ENCODE measurements at regions not wholly inside any gene's neighbourhood (a gene's known extent, or its start where the extent isn't known, plus 50 kb on each side); places are given as distances from the start of the nearest gene placed in this dataset.

DNA sequence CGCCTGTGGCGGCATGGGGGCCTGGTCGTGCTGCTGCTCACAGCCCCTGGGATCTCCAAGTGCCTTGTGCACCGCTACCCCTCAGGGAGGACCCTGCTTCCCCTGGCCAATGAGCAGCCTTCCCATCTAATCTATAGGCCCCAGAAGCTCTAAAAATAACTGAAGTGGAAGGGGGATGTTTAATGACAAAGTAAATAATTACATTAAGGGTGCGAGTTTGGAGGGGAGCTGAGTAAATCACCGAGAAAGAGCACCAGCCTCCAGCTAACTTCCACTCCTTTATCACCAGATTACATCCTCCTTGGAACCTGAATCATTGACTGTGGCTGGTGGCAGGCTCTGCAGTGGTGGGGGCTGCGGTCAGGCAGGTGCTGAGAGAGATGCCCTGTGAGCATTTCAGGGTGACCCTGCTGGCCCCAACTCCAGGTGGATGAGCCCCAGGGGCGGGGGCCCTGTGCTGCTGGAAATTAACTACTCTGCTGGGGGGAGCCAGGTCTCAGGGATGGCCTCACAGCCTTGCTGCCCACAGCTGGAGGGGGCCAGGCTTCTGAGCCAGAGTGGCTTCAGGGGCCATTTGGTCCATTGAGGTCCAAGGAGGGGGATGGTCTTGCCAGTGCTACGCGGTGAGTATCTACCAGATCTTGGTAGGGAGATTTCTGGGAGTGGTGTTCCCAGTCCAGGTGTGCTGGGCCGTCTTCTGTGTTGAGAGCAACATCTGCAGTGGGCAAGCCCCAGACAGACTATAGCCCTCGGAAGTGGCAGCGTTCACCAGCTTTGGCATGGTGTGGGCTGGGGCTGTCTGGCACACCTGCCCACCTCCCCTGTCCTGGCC lies 74.2 kb downstream of the GLI2 start:
- DNase-seq, result no peak

DNA sequence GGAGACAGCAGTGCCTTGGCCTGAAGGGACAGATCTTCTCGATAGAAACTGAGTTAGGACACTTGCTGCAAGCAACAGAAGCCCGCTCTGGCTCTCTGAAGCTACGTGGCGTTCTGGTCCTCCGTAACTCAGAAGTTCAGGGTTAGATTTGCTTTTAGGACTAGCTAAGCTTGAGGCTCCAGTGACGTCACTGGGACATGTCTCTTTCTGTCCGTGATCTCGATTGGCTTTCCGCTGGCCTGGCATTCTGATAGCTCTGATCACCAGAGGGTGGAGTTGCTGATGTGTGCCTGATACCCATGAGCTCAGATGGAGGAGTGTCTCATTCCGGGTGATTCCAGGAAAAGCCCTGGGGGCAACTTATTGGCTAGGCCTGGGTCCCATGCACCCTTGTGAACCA lies 75.0 kb downstream of the GLI2 start:
- no peak for DNase-seq

DNA sequence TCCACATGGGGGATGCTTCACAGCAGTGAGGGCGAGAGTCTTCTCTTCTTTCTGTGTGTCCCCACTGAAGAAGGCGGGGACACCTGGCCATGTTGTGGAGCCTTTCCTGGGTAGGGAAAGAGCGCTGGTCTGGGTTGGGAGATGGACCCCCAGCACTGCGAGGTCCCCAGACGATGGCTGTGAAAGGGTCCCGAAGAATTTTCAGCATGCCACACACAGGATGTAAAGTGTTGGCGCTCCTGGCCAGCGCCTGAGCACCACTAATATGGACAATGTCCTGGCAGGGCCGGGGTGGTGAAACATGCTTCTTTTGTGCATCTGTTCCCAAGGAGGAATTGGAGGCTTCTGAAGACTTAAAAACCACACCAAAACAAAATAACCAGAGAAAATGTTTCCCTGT lies 77.2 kb downstream of the GLI2 start:
- no peak for DNase-seq

DNA sequence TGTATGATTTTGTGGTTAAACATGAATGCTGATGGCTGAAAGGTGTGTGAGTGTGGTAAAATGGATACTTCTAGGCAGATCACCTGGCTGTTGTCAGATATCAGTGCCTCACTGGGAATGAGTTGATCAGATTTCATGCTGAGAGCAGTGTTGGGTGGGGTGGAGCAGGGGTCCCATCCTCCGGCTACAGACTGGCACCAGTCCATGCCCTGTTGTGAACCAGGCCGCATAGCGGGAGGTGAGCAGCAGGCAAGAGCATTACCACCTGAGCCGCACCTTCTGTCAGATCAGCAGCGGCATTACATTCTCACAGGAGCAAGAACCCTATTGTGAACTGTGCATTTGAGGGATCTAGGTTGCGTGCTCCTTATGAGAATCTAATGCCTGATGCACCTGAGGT lies 78.7 kb downstream of the GLI2 start:
- DNase-seq, result no peak

DNA sequence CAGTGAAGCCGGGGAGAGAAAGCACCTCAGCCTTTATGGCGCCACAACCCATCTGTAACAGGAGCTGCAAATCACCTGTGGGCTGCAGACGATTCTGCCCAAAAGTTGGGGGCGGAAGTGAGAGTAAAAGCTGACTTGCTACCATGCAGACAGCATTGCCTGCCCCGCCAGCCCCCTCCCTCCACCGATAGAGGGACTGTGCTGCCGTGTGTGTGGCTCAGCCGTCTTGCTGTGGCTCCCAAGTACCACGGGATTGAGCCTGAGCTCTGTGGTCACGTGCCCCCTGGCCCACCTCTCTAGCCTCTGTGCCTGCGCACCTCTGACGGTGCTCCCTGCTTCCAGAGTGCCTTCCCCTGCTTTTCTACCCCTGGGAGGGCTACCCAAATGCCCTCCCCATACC lies 79.6 kb downstream of the GLI2 start:
- no peak for DNase-seq

DNA sequence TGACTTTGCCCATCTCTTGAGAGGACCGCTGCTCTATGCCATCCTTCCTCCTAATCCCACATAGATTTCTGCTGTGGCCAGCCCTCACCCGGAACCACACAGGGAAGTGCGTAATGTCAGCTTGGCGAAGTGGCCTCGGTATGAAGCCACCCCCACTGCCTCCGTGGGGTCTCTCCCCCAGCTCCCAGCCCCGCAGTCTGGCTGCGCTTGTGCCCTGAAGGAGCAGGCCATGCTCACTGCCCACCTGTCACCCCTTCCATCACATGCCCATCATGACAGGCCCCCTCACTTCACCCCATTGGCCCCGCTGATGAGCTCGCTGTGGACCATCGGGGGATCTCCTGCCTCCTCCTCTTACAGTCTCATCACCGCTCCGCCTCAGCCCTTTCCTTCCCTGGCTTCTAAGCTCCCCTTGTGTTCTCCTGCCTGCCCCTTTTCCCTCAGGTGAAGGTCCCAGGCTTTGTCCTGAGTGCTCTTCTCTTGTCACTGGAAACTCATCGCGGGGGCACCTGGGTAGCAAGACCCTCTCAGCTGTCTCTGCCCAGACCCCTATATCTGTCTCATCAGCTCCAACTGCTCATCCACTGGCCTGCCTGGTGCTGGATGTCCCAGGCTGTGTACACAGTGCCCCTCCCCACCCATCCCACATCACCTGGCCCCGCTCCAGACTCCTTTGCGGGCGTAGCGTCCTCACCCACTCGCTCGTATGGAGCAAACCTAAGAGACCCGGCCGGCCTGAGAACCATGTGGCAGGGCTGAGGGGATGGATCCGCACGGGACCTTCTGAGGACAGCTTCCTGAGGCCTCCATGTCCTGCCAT lies 81.7 kb downstream of the GLI2 start:
- no peak for DNase-seq

DNA sequence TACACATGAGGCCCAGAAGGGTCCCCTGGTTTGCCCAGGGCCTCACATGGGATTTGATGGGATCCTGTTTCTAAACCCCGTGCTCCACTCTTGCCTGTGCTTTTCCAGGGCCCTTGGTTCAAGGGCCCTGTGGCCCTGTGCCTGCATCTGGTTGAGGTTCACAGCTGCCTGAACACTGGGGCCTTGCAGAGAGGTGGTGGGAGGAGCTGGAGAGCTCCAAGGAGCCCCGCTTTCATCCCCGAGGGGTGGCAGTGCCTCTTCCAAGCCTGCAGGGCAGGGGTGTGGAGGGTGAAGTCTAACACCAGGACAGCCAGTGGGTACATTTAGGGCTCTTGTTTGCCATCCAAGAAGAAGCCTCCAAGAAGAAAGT lies 82.3 kb downstream of the GLI2 start:
- DNase-seq, result no peak

DNA sequence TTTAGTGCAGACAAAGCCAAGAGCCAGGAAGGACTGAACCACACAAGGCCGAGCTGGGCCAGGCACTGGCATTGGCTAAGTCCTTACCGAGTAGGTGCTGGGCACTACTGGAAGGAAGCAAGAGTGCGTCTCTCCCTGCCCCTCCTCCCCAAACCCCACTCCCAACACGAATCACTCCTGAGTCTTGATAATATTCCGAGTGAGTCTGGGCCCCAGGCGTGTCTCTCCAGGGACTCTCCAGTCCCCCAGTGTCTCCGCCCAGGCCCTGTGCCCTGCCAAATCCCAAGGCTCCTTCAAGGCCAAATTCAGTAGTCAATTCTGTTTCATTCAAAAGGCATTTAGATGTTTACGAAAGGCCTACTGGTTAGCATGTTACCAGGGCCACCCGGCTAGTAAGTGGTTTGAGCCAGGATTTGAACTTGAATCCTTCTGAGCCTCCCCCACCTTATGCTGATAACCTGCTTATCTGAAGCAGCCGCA lies 82.8 kb downstream of the GLI2 start:
- DNase-seq, result no peak

DNA sequence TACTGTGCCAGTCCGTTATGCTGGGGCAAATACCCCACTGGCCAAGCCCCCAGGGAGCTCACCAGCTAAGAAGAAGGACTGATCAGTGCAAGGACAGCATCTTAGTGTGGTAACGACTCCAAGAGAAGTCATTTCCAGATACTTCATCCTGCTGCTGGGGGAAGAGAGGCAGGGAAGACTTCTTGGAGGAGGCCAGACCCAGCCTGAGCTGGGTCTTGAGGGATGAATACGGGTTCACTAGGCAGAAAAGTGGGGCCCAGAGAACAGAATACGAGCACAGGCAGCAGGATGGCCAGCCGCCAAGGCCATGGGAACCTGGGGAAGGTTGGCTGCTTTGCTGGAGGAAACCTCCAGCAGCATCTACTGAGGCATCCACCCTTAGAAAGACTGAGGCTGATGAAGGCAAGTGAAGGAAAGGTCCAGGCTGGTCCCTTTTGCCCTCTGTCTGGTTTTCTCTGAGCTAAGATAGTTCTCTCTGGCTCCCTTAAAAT lies 84.1 kb downstream of the GLI2 start:
- DNase-seq, result no peak

DNA sequence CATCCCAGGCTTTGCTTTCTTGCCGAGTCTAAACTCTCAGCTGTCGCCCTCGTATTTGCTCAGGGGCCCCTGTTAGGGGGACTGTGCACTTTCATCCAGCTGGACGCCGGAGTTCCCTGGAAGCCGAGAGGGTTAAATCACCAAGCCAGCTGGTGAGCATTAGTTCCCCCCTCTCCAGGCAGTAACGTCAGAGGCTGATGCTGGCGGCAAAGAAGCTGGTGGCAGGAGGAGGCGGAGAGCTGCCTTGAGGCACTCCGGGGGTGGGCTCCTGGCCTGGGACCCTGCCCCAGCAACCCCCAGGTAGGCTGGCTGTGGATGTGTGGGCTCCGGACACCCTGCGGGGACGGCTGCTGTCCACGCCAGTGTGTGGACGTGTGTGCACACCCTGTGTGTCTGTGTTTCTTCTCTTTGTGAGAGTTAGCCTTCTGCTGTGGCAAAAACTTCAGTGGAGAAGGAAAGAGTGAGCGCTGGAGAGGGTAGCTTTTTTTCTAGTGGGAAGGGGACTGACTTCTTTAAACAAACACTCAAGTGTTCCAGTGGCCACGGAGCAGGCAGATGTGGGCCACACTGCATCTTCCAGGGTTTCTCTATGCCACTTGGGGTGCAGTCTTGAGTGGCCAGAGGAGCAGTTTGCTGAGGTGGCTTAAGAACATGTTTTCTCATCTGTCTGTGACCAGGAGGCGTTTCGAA lies 84.7 kb downstream of the GLI2 start:
- DNase-seq, result peak; percentile 72

DNA sequence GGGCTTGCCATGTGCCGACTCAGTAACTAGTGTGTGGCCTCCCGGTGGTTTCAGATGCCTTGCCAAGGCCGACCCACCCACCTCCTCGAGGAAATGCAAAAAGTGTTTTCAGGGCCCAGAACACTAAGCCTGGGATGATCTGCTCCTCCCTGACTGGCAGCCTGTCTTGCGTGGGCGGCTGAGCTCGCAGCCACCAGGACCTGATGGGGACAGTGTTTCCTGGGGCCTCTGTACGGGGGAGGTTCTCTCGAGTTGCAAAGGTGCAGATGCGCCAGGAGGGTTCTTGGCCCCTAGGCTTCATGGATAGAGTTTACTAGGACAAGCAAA lies 85.2 kb downstream of the GLI2 start:
- DNase-seq, result no peak

DNA sequence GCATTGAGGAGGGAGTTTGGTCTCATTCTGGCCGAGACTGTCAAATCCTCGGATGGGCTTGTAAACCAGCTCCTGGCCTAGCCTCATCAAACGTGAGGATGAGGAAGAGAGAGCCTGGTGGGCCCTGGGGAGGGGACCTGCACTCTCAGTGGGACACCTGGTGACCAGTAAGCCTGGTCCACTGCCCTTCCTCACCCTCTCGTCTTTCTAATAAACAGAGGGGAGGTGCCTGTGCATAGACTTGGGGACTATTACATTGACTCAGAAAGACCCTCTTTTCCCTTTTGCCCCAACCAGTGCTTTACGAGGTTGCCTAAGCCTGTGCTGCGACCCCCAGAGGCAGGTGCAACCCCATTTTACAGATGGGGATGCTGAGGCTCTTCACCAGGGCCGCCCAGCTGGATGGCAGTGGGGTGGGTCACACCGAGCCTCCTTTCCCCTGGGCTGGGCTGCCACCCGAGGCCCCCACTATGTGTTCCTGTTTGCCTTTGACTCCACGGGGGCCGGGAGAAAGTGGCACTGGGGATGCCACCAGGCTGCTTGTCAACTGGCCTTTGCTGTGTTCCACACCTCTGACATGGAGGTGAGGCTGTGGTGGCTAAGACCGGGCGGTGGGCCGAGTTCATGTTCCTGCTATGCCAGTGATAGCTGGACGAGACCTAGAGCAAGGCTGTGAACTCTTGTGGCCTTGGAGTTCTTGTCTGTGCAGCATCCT lies 85.9 kb downstream of the GLI2 start:
- DNase-seq, result no peak

DNA sequence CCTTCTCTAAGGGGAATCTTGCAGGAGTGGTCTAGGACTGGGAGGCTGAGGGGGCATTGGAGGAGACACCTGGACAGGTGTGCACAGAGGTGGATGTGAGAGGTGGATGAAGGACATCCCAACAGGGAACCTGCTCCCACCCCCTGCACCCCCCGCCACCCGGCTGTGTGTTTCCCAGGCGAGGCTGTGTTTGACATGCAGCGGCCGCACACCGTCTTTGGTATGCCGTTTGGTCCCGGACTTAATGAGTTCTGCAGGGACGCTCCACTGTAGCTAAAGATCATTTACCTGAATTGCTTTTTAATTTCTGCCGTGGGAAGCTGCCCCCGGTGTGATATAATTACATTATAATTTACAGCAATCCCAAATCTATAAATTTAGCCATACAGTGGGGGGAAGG lies 87.3 kb downstream of the GLI2 start:
- no peak for DNase-seq

DNA sequence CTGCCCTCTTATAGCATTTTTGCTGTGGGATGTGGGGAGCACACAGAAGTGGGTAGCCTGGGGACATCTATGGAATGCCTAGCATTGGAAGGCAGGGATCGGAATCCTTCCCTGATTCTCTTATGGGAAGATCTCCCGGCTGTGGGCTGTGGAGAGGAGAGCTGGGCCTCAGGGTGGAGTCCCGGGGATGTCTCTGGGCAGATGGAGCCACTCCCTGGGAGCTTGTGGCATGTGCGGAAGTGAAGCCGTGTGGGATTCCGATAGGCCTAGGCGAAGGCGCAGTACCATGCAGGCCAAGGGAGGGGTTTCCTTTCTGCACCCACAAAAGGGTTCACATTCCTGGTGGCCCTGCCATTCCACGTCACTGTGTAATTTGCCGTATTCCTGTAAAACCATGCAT lies 87.9 kb downstream of the GLI2 start:
- no peak for DNase-seq

DNA sequence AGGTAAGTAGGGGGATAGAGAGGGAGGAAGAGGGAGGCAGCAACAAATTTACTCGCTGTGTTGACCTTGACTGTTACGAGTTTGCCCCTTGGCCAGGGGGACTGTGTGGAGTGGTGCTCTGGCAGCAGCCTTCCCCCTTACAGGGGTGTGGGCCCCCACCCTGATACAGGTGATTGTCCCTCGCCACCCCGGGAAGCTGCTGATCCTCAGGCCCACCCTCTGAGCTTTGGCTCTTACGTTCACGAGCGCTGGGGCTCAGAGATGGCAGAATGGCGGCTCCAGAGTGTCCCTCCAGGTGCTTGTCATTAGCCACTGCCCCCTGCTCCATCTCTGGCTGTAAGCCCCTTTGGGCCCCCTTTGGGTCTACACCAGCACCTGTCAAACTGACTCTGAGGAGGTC lies 88.6 kb downstream of the GLI2 start:
- no peak for DNase-seq

DNA sequence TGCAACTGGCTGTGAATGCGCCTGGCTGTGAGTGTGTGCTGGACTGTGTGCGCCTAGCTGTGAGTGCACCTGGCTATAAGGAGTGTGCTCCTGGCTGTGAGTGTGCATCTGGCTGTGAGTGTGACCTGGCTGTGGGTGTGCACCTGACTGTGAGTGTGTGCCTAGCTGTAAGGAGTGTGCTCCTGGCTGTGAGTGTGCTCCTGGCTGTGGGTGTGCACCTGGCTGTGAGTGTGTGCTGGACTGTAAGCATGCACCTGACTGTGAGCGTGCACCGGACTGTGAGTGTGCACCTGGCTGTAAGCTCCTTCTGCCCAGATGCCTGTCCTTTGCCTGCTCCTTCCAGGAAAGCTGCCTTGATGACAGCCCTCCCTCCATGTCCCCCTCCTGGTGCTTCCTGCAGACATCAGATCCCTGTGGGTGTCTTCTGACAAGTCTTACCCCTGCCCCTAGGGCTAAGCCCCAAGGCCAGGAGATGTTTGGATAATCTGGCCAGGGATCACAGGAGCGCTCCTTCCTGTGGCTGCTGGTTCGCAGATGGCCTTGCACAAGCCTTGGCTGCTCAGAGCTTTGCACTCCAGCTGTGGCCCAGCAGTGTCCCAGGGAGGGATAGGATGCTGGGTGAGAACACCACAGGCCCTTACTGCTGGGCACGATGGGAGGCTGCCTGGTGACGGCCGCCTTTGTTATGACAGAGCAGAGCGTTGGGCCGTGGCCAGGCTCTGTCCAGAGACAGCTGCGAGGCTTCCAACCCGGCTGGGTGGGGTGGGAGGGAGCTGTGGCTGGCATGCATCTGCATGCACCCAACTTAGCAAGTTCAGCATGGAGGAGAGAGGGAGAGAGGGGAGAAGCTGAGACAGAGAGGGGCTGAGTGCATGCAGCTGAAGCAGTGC lies 89.9 kb downstream of the GLI2 start:
- DNase-seq, result peak; percentile 57

DNA sequence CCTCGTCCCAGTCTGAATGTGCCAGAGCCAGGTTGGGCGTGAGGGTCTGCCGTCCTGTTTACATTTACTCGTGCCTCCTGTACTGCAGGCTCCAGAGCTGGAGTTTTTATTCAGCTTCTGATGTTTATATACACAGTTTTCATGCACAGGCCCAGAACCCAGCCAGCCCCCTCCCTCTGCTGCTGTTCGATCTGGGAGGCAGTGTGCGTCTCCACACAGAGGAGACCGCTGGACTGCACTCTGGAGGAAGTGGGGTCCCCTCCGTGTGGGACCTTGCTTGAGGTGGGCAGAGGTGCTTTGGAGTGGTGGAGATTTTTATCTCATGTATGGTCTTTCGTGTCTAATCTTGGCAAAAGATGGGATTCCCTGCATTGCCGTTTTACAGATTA lies 90.6 kb downstream of the GLI2 start:
- DNase-seq, result no peak

DNA sequence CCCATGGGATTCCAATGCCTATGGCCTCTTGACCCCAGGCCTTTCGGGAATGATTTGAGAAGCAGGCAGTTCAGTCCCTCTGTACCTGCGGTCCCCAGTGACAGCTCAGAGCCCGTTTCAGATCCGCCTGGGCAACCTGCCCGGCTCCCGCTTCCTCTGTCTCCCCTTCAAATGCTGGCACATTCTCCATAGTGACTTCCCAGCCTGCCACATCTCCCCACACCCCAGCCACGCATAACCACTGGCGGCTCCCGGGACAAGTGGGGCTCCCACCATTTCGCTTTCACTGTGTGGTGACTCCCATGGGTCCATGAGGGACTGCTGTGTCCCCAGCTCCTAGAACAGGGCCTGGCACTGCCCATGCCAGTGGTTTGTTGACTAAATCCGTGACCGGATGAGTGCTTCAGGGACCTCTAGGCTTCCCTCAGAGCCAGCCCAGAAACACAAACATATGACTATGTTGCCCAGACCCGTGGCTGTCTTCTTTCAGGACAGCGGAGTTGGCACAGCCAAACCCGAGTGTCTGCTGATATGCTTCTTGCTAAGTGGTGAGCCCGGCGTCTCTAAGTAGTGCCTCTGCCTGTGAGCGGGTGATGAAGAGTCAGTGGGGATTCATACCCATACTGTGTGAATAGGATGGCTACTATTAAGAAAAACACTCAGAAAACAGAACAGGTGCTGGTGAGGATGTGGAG lies 91.2 kb downstream of the GLI2 start:
- DNase-seq, result peak; percentile 35

DNA sequence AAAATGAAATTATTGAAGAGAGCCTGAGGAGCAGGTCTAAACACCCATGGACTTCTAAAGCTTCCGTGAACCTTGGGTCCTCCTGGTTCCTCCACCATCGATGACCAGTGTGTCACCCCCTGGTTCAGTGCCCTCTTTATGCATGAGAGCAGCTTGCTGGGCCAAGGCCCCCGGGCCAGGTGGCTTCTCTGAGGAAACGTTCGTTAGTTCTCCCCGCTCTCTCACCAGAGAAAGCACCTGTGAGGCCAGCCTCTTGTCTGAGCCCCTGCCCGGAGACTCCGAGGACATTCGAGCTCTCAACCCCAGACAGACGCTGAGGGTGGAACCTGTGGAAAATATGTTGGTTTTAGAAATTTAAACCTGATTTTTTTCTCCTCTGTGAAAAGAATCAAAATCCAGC lies 92.4 kb downstream of the GLI2 start:
- no peak for DNase-seq

DNA sequence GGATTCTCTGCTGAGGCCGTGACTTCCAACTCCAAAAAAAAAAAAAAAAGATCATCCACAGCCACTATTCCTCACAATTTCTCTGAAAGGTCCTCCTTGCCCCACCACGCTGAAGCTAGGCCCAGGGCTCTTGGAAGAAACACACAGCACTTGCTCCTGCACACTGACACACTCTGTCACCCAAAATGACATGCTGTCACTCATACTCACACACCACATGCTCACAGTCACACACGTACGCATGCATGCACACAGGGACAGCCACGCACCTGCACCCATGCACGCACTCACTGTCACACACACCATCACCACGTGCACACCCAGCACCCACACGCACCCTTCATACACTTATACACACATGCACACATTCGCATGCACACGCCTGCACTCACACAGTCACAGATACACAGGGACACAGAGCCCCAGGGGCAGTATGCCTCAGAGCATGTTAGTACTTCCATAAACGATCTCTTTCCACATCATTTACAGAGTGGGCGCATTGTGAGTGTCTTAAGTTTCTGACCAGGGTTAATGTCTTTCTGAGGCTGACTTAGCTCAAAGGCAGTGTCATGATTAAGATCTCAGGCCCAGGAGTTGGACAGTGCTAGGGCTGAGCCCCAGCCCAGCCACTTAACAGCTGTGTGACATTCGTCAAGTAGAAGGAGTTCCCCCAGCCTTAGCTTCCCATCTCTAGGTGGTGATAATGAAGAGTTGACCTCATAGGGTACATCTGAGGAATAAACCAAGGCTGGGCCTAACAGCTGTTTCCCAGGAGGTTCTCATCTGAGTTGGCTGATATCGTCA lies 93.4 kb downstream of the GLI2 start:
- DNase-seq, result no peak

DNA sequence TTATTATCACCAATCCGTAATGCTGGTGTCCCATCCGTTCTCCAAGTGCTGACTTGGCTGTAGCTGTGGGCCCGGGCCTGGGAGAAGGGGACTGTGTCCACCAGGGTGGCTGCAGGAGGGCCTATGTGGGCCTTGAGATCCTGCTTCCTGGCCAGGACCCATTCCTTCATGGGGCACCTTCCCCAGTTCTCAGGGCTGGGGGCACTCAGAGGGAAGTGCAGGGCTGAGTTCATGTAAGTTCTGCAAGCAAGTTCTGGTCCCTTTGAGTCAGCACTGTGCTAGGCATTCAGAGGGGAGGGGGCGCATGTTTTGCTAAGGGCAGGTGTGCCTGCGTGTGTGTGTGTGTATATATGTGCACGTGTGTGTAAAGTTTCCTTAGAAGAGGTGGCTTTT lies 94.0 kb downstream of the GLI2 start:
- no peak for DNase-seq
